K562 (cell line): ENCODE measurements at regions not wholly inside any gene's neighbourhood (a gene's known extent, or its start where the extent isn't known, plus 50 kb on each side); places are given as distances from the start of the nearest gene placed in this dataset.

Experiments used
- ATAC-seq: fragments of 200-7000 bp; cut with Tn5 transposase; 3 replicates; pipeline ENCODE4 v1.9.1; 2020; ENCODE audit warnings: moderate library complexity
- BruUV-seq: library from RNA; stranded (reverse); fragments of 400-500 nt; replicated peaks from 2 replicates; lab custom pipeline; 2021; lab: Mats Ljungman, UMichigan
- CTCF ChIA-PET: fragments of 300-600 bp; formaldehyde crosslinking; extraction: SDS; loops from one replicate; lab custom pipeline; 2021; ENCODE audit warnings: low intra/inter-chr PET ratio; lab: Yijun Ruan, JAX
- POLR2A ChIA-PET: fragments of 300-600, 350-650 bp; sonication (Branson Sonifier 250); formaldehyde crosslinking; extraction: SDS; loops from one replicate; lab custom pipeline; 2021; ENCODE audit warnings: antibody characterized with exemption, inconsistent platforms; lab: Yijun Ruan, JAX
- DNase-seq, 4 experiments: peaks; one replicate each; pipeline versions ENCODE4 v3.0.0 to v3.0.0-alpha.2; 2011 to 2018; ENCODE audit warnings: low spot score in 3 of 4, mixed read lengths in 3 of 4; ENCODE audit errors: extremely low read depth in 1 of 4
- FAIRE-seq: peaks from 2 replicates; lab custom pipeline; 2011; peaks lifted over from hg19 to GRCh38; lab: Jason Lieb, UNC
- H2AFZ ChIP-seq: 2 replicates; pipeline ENCODE4 v1.6.0; 2011; ENCODE audit warnings: low read depth, low read length, control low read depth, inconsistent platforms
- H3K27ac ChIP-seq: fragments of 200-600 bp; 3 replicates; pipeline ENCODE4 v1.8.0; 2011; ENCODE audit warnings: low read depth, mild to moderate bottlenecking, control low read depth, inconsistent platforms, low read length, moderate library complexity, mixed read lengths; ENCODE audit errors: extremely low read depth
- H3K27me3 ChIP-seq, 2 experiments: fragments of 300-600 bp in 1 of 2; 2 replicates in 1 of 2; 3 replicates in 1 of 2; pipeline versions ENCODE4 v1.6.0 to v1.8.0; 2011; ENCODE audit warnings: inconsistent platforms in 2 of 2, low read length in 2 of 2, mild to moderate bottlenecking in 1 of 2, mixed read lengths in 1 of 2, moderate library complexity in 1 of 2; ENCODE audit not compliant: control insufficient read depth in 2 of 2, insufficient read depth in 2 of 2
- H3K36me3 ChIP-seq: fragments of 300-600 bp; 3 replicates; pipeline ENCODE4 v1.8.0; 2011; ENCODE audit warnings: mild to moderate bottlenecking, low read length, inconsistent platforms; ENCODE audit not compliant: control insufficient read depth, insufficient read depth
- H3K4me1 ChIP-seq, 2 experiments: fragments of 200-600 bp in 1 of 2; replicated peaks in 1 of 2; 2 replicates in 1 of 2; 3 replicates in 1 of 2; pipeline versions ENCODE4 v1.5.1 to v1.8.0; 2011; ENCODE audit warnings: inconsistent platforms in 2 of 2, low read length in 2 of 2, mild to moderate bottlenecking in 1 of 2, mixed read lengths in 1 of 2, moderate library complexity in 1 of 2; ENCODE audit not compliant: control insufficient read depth in 2 of 2, insufficient read depth in 2 of 2
- H3K4me2 ChIP-seq: 2 replicates; pipeline ENCODE4 v1.6.1; 2011; ENCODE audit warnings: low read length, control low read depth, inconsistent platforms, mixed read lengths; ENCODE audit not compliant: insufficient read depth
- H3K4me3 ChIP-seq: fragments of 200-600 bp; sonication (generic), shearing (Covaris generic); 2 replicates; pipeline ENCODE4 v1.5.1; 2016; ENCODE audit warnings: control low read depth, inconsistent platforms
- H3K79me2 ChIP-seq: fragments of 200-600 bp; 3 replicates; pipeline ENCODE4 v1.8.0; 2011; ENCODE audit warnings: low read length, inconsistent platforms; ENCODE audit not compliant: control insufficient read depth, insufficient read depth
- H3K9ac ChIP-seq, 2 experiments: 2 replicates each; pipeline versions ENCODE4 v1.6.0 to v1.6.1; 2011; ENCODE audit warnings: low read depth in 2 of 2, low read length in 2 of 2, control low read depth in 1 of 2, inconsistent platforms in 1 of 2, mild to moderate bottlenecking in 1 of 2, mixed read lengths in 1 of 2; ENCODE audit not compliant: insufficient read depth in 1 of 2
- H3K9me1 ChIP-seq: one replicate; pipeline ENCODE4 v1.6.0; 2011; ENCODE audit warnings: inconsistent platforms, mild to moderate bottlenecking, low read length, moderate library complexity; ENCODE audit not compliant: control insufficient read depth, insufficient read depth
- H3K9me3 ChIP-seq: replicated peaks from 2 replicates; pipeline ENCODE4 v1.5.1; 2011; ENCODE audit warnings: low read depth, low read length, inconsistent platforms; ENCODE audit not compliant: control insufficient read depth, insufficient read depth
- H4K20me1 ChIP-seq: replicated peaks from 2 replicates; pipeline ENCODE4 v1.6.1; 2011; ENCODE audit warnings: low read length, inconsistent platforms, mixed read lengths; ENCODE audit not compliant: control insufficient read depth, insufficient read depth
- ARHGAP35 ChIP-seq: fragments of 450-650 bp; IDR thresholded peaks from 2 replicates; pipeline ENCODE4 v1.6.1; 2018; ENCODE audit not compliant: partially characterized antibody
- CBX8 ChIP-seq: fragments of 200-600 bp; sonication (generic); IDR thresholded peaks from 2 replicates; pipeline ENCODE4 v1.6.1; 2012; ENCODE audit warnings: borderline replicate concordance, mixed run types, low read depth, mild to moderate bottlenecking, moderate library complexity, mixed read lengths, low read length, control low read depth, inconsistent platforms; ENCODE audit not compliant: poor library complexity, severe bottlenecking; ENCODE audit errors: extremely low read depth
- CREBBP ChIP-seq: IDR thresholded peaks from one replicate; pipeline ENCODE4 v1.6.1; 2012; ENCODE audit warnings: low read depth, mild to moderate bottlenecking, control low read depth, inconsistent platforms, low read length
- HMBOX1 ChIP-seq: sonication (generic); IDR thresholded peaks from 2 replicates; pipeline ENCODE4 v1.6.1; 2016
- IFI16 ChIP-seq: fragments of 250-450 bp; sonication (Bioruptor Pico); IDR thresholded peaks from 2 replicates; pipeline ENCODE4 v2.1.2; 2022; ENCODE audit warnings: mild to moderate bottlenecking, inconsistent platforms
- MCM2 ChIP-seq: fragments of 450-650 bp; IDR thresholded peaks from 2 replicates; pipeline ENCODE4 v1.6.1; 2017; ENCODE audit warnings: low read depth, mild to moderate bottlenecking
- NFATC3 ChIP-seq: fragments of 450-650 bp; IDR thresholded peaks from 2 replicates; pipeline ENCODE4 v1.6.1; 2017; ENCODE audit warnings: mild to moderate bottlenecking
- NR2C1 ChIP-seq, 2 experiments: fragments of 450-650 bp; IDR thresholded peaks; 2 replicates each; pipeline ENCODE4 v1.6.1; 2017; ENCODE audit warnings: mild to moderate bottlenecking in 2 of 2, antibody characterized with exemption in 1 of 2, inconsistent platforms in 1 of 2, missing compliant biosample characterization in 1 of 2, missing genetic modification characterization in 1 of 2
- SAFB ChIP-seq: fragments of 200-400 bp; formaldehyde crosslinking; IDR thresholded peaks from 2 replicates; pipeline ENCODE4 v1.6.1; 2017; ENCODE audit warnings: low read depth, low read length, borderline replicate concordance
- TCF7 ChIP-seq: sonication (generic); IDR thresholded peaks from 2 replicates; pipeline ENCODE4 v1.6.1; 2016; ENCODE audit warnings: antibody characterized with exemption, borderline replicate concordance
- YBX1 ChIP-seq: fragments of 450-650 bp; IDR thresholded peaks from 2 replicates; pipeline ENCODE4 v1.7.1; 2016; ENCODE audit warnings: mild to moderate bottlenecking
- ZNF354B ChIP-seq: fragments of 250-450 bp; sonication (Bioruptor Pico); IDR thresholded peaks from 2 replicates; pipeline ENCODE4 v1.4.0; 2020
- ZNF584 ChIP-seq: fragments of 200-800 bp; sonication (Bioruptor generic); IDR thresholded peaks from 2 replicates; pipeline ENCODE4 v1.6.1; 2016; ENCODE audit warnings: low read depth, mild to moderate bottlenecking, missing genetic modification characterization, missing compliant biosample characterization
- WGBS: fragments of 100-300 bp; shearing (Covaris generic); methylation state at CpG from one replicate; pipeline ENCODE4 v1.1.6; 2016; ENCODE audit warnings: low coverage, mixed read lengths; ENCODE audit not compliant: insufficient coverage; ENCODE audit errors: missing lambda C conversion rate; 5-methylcytosine and 5-hydroxymethylcytosine counted together
- in situ Hi-C: fragments of 300-500 bp; cut with MboI; formaldehyde crosslinking; loops from 4 replicates; pipeline ENCODE4 v1.15.0; 2018; ENCODE audit warnings: inconsistent platforms, mixed read lengths
- intact Hi-C: fragments of 100-400 bp; cut with micrococcal nuclease; formaldehyde crosslinking; loops from 2 replicates; pipeline ENCODE4 v1.14.2; 2022
- TF ChIP-seq, protein P1 (sequence below): fragments of 250-450 bp; sonication (Bioruptor Pico); IDR thresholded peaks from 2 replicates; pipeline ENCODE4 v1.6.1; 2021; ENCODE audit warnings: mild to moderate bottlenecking

DNA sequence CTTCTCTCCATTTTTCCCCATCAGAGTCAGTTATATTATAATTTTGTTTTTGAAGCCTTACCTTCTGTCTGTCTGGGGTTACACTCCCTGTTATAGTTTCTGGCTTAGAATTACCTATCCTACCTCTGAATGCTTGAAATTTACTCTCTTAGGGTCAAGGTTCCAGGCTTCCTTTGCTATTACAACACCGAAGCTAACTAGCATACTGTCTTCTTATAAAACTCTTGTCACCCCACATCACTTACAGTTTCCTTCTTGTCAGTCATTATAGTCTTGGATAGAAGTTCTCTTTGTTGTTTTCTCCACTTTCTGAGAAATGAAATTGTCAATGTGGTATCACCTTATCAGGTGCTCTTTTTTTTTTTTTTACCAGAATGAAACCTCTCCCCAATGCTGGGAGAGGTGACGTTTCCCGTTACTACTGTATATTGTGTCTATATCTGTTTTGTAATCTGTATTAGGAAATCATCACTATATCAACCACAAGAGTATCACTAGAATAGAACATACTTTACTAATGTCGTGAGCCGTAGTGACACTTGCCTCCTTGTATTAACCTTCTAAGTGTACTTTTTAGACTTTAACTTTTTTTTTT, 69.2 kb upstream of the PSMA6 start:
- CTCF ChIA-PET: no interaction called here
- no peaks in the 10 kb centered on the region for H3K9me3 ChIP-seq

GRCh38 chr14:35223927-35224326, 68.3 kb upstream of the PSMA6 start:
- Histone ChIP-seq H3K36me3 (0 out of 3 replicates have a peak, but pooled peaks cover 5% of the 10 kb centered on the region), H3K4me2 (no peak overlapping the region), H3K9me1 (no peaks in the 10 kb centered on the region), H4K20me1 (no peaks in the 10 kb centered on the region), H2AFZ (no peak overlapping the region), H3K79me2 (no peaks in the 10 kb centered on the region), H3K27me3 (no peaks in the 10 kb centered on the region), H3K27ac (no peak overlapping the region), H3K4me1 (no peaks in the 10 kb centered on the region; a peak in 1 of 5 replicates), H3K4me3 (no peak overlapping the region), H3K9me3 (no peaks in the 10 kb centered on the region), H3K9ac (no peak overlapping the region)
- TF ChIP-seq CBX8: no peak
- TF ChIP-seq IFI16: no peak
- TF ChIP-seq, protein P1, sequence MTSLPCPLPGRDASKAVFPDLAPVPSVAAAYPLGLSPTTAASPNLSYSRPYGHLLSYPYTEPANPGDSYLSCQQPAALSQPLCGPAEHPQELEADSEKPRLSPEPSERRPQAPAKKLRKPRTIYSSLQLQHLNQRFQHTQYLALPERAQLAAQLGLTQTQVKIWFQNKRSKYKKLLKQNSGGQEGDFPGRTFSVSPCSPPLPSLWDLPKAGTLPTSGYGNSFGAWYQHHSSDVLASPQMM (CRISPR knock-in tag): no peak
- TF ChIP-seq ZNF354B (CRISPR knock-in tag): no peak
- no peak for TF ChIP-seq YBX1
- TF ChIP-seq MCM2: no peak
- no peak for TF ChIP-seq ZNF584 (CRISPR knock-in tag)
- TF ChIP-seq CREBBP: no peak
- no peak for TF ChIP-seq NFATC3
- no peak for TF ChIP-seq SAFB
- no peak for FAIRE-seq
- no peak for ATAC-seq
- no peak for DNase-seq
- ChIA-PET POLR2A (interaction anchor here (0.8 kb wide), 1 partner anchor 9 kb away, joined by 4 read pairs; no protein-coding TSS in a partner anchor), CTCF (interaction anchor here (1.0 kb wide), 1 partner anchor 183 kb away, joined by 3 read pairs; no protein-coding TSS in a partner anchor)
- BruUV-seq: no TSS peak
- in situ Hi-C loops (no loop called here), intact Hi-C loops (no loop called here)

More for the DNA sequence above, 69.2 kb upstream of the PSMA6 start:
- 0 out of 3 replicates have a peak, but pooled peaks cover 5% of the 10 kb centered on the region for H3K36me3 ChIP-seq
- POLR2A ChIA-PET: no interaction called here
- BruUV-seq: no TSS peak
- DNase-seq: no peak
- intact Hi-C loops (no loop called here), in situ Hi-C loops (no loop called here)
- no peaks in the 10 kb centered on the region for H3K27me3 ChIP-seq
- WGBS: 71% methylated on average over 5 of the region's 5 CpGs
- ATAC-seq: no peak
- H3K4me1 ChIP-seq: no peaks in the 10 kb centered on the region; a peak in 1 of 5 replicates
- H3K79me2 ChIP-seq: no peaks in the 10 kb centered on the region
- no peak overlapping the region for H3K27ac ChIP-seq
- H3K4me3 ChIP-seq: no peak overlapping the region
- no peak overlapping the region for H3K9ac ChIP-seq
- no peak overlapping the region for H3K4me2 ChIP-seq
- H3K9me1 ChIP-seq: no peaks in the 10 kb centered on the region
- H4K20me1 ChIP-seq: no peaks in the 10 kb centered on the region
- FAIRE-seq: no peak
- no peak for TF ChIP-seq ARHGAP35
- TF ChIP-seq HMBOX1: no peak
- no peak for TF ChIP-seq NR2C1 (IDR thresholded peaks at IDR 0.05)
- no peak for TF ChIP-seq NR2C1 (tag; IDR thresholded peaks at IDR 0.05)
- TF ChIP-seq TCF7: no peak
- no peak overlapping the region for H2AFZ ChIP-seq
